Activated T-cell treated with anti-CD3 and anti-CD28 coated beads, Interleukin-2, amount 50 U/mL, for 72 hours (primary cell): ENCODE measurements at regions not wholly inside any gene's neighbourhood (a gene's known extent, or its start where the extent isn't known, plus 50 kb on each side); places are given as distances from the start of the nearest gene placed in this dataset.

Source experiments
- ATAC-seq, 2 donors: fragments of 150-1000 bp; cut with Tn5 transposase; replicated peaks in 1 of 2; 2 replicates each; pipeline ENCODE4 v1.10.0; 2021; ENCODE audit warnings: moderate library complexity in 2 of 2, mild to moderate bottlenecking in 1 of 2
- DNase-seq, 2 donors: peaks; one replicate each; pipeline ENCODE4 v3.0.0; 2021 to 2022; ENCODE audit warnings: mixed read lengths in 1 of 2
- H3K27ac Mint-ChIP-seq: one replicate; pipeline ENCODE4 v1.8.0; 2022; ENCODE audit warnings: mild to moderate bottlenecking, moderate library complexity, mixed read lengths
- H3K27me3 Mint-ChIP-seq: one replicate; pipeline ENCODE4 v1.8.0; 2022; ENCODE audit warnings: low read depth, mixed read lengths
- H3K36me3 Mint-ChIP-seq, 2 donors: one replicate each; pipeline ENCODE4 v1.8.0; 2022; ENCODE audit warnings: mixed read lengths in 2 of 2, mild to moderate bottlenecking in 1 of 2; ENCODE audit not compliant: insufficient read depth in 2 of 2
- H3K4me1 Mint-ChIP-seq: one replicate; pipeline ENCODE4 v1.8.0; 2022; ENCODE audit warnings: low read depth, mixed read lengths
- H3K4me3 Mint-ChIP-seq, 2 donors: one replicate each; pipeline ENCODE4 v1.8.0; 2022; ENCODE audit warnings: mild to moderate bottlenecking in 2 of 2, mixed read lengths in 2 of 2, moderate library complexity in 2 of 2
- H3K9me3 Mint-ChIP-seq, 2 donors: one replicate each; pipeline ENCODE4 v1.8.0; 2022; ENCODE audit warnings: mixed read lengths in 2 of 2

DNA sequence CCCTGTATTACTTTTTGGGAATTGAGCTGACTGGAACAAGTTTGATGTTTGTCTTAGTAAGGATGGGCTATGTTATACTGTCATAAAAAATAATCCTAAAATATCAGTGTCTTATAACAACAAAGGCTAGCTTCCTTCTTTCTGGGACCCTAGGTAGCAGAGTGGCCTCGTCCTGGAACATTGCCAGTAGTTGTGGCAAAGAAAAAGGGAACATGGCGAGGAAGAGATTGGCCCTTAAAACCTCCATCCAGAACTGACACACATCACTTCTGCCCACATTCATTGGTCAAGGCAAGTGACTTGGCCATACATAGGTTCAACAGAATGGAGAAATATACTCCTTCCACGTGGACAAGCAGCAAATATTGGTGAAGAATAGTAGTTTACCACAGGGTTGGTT, 287.9 kb downstream of the PPP1R2C start:
- no peak for ATAC-seq
- DNase-seq = no peak
- Mint-ChIP-seq H3K9me3 (no peaks in the 10 kb centered on the region), H3K27ac (no peak overlapping the region), H3K36me3 (no peaks in the 10 kb centered on the region), H3K27me3 (no peaks in the 10 kb centered on the region), H3K4me1 (no peaks in the 10 kb centered on the region), H3K4me3 (no peak overlapping the region)

DNA sequence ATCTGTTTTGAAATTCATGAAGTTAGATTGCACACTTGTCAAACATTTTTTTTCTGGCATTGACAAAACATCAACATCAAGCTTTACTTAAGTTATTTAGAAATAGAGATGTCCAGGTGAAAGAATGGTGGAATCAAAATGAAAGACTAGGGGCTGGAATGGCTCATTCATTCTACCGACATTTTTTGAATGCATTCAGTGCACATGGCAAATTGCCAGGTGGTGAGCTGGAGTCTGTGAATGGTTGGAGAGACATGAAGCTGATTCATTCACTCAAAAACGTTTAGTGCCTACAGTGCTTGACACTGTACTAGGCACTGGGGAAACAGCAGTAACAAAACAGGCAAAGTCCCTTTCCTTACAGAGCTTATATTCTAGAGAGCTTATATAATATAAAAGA, 292.4 kb downstream of the PPP1R2C start:
- Mint-ChIP-seq H3K4me1 (no peaks in the 10 kb centered on the region), H3K9me3 (peaks cover 0 to 3% of the 10 kb centered on the region in 2 donors), H3K27me3 (peaks cover 7% of the 10 kb centered on the region), H3K36me3 (no peaks in the 10 kb centered on the region), H3K4me3 (no peak overlapping the region), H3K27ac (no peak overlapping the region)
- ATAC-seq (no peak), DNase-seq (no peak)

DNA sequence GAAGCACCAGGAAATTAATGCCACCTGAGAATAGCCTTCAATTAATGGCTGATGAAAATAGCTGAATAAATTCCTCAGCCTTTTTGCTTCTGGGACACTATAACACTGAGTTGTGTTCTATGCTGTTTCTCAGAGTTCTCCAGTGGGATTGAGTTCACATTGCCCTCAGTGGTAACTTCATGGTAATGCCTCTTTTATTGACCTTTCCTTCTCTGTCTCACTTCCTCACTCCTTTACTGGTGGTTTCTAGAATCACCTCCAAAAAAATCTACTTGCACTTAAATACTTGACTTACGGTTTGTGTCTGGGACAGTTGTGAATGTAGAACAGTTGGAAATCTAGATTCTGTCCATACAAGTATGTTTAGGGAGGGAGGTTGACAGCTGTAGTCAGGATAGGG, 293.7 kb downstream of the PPP1R2C start:
- no peak for DNase-seq
- Mint-ChIP-seq H3K9me3 (peaks cover 0 to 3% of the 10 kb centered on the region in 2 donors), H3K36me3 (no peaks in the 10 kb centered on the region), H3K4me1 (no peaks in the 10 kb centered on the region), H3K27ac (no peak overlapping the region), H3K4me3 (no peak overlapping the region), H3K27me3 (peaks cover 9% of the 10 kb centered on the region)
- ATAC-seq = no peak

DNA sequence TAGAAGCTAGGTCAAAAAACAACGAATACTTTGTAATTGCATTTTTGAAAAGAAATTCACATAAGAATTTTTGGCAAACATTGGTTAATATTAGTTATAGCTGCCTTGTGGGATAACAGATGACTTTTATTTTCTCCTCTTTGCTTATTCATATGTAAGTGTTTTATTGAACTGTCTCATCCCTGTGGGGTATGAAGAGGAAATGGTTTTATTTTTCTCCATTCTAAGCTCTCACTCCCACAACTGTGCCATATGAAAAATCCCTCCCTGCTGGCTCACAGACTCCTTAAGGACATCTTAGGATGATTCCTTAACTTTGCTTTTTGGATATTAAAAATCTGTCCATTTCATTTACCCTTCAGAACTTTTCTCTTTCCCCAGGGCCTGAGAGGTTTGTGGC, 300.6 kb downstream of the PPP1R2C start:
- Mint-ChIP-seq H3K36me3 (peaks cover 0 to 2% of the 10 kb centered on the region in 2 donors), H3K4me3 (no peak overlapping the region), H3K27ac (no peak overlapping the region), H3K4me1 (no peaks in the 10 kb centered on the region), H3K27me3 (peaks cover 7% of the 10 kb centered on the region), H3K9me3 (peaks cover 0 to 3% of the 10 kb centered on the region in 2 donors)
- DNase-seq = no peak
- no peak for ATAC-seq

DNA sequence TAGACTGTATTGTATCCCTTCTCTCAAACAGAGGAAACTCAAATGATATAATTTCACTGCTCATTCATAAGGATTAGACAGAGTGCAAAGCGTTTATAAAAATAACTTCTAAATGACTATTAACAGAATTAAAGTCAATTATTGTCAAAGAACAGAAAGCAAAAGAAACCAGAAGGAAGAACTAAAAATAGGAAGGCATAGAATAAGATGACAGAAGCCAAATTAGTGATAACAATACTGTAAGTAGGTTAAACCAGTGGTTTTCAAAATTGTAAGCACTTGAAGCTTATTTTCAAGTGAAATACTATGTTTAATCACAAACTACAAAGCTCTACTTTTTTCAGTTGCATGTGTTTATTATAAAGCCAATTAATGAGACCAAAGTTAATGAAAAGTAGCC, 305.2 kb downstream of the PPP1R2C start:
- peaks cover 0 to 2% of the 10 kb centered on the region in 2 donors for H3K36me3 Mint-ChIP-seq
- no peaks in the 10 kb centered on the region for H3K4me1 Mint-ChIP-seq
- DNase-seq (no peak), ATAC-seq (no peak)
- peaks cover 2% of the 10 kb centered on the region for H3K27me3 Mint-ChIP-seq
- no peak overlapping the region for H3K4me3 Mint-ChIP-seq
- H3K9me3 Mint-ChIP-seq = no peaks in the 10 kb centered on the region
- H3K27ac Mint-ChIP-seq = no peak overlapping the region

DNA sequence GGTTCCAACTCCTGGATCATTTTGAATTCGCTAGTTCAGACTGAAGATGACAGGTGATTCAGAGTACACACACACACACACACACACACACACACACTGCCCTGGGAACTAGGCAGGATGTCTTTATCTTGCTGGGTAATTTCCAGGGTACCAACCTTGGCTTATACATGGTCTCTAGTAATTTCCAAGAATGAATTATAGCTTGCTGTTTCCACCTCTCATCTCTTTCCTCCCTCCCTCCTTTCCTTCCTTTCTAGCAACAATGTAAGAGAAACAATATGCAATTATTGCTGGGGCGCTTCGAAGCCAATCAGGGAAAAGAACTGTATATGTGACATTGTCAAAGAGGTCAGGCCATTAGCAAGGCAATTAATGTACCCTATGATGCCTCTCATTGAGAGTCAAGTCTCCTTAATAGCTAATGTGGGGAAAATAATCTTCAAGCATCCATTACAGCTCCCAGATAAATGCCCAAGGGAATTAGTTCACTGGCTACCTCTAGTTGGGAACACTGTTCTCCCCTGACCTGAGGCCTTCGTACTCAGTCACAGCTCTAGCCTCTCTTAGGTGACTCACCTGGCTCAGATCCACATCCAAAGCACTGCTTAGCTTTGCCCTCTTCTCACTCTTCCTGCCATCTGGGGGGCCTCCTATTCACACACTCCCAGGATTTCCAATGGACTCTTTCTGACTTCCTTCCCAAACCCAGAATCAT, 311.5 kb downstream of the PPP1R2C start:
- H3K36me3 Mint-ChIP-seq = no peaks in the 10 kb centered on the region
- peaks cover 7% of the 10 kb centered on the region for H3K27me3 Mint-ChIP-seq
- H3K4me3 Mint-ChIP-seq = no peak overlapping the region
- H3K4me1 Mint-ChIP-seq = no peaks in the 10 kb centered on the region
- DNase-seq (no peak), ATAC-seq (no peak)
- H3K9me3 Mint-ChIP-seq = peaks cover 0 to 2% of the 10 kb centered on the region in 2 donors
- no peak overlapping the region for H3K27ac Mint-ChIP-seq

DNA sequence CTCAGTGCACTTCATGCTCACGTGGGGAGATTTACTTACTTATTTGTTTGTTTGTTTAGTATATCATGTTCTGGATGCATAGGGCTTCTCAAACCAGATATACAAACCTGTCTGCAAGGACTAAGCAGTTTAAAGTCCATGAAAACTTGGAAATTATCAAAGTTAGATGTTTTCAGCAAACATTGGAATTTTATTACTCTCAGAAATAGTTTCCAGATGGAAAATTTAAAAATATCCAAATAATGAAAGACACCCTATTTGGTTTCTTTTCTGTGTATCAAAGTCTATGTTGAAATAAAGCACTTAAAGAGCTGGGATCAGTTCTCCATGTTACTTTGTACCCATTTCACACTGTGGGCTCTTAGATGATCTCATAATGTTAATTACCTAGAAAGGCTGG, 312.1 kb downstream of the PPP1R2C start:
- no peak overlapping the region for H3K4me3 Mint-ChIP-seq
- no peak overlapping the region for H3K27ac Mint-ChIP-seq
- no peaks in the 10 kb centered on the region for H3K4me1 Mint-ChIP-seq
- H3K9me3 Mint-ChIP-seq = peaks cover 0 to 2% of the 10 kb centered on the region in 2 donors
- no peak for DNase-seq
- H3K36me3 Mint-ChIP-seq = no peaks in the 10 kb centered on the region
- H3K27me3 Mint-ChIP-seq = peaks cover 7% of the 10 kb centered on the region
- no peak for ATAC-seq

DNA sequence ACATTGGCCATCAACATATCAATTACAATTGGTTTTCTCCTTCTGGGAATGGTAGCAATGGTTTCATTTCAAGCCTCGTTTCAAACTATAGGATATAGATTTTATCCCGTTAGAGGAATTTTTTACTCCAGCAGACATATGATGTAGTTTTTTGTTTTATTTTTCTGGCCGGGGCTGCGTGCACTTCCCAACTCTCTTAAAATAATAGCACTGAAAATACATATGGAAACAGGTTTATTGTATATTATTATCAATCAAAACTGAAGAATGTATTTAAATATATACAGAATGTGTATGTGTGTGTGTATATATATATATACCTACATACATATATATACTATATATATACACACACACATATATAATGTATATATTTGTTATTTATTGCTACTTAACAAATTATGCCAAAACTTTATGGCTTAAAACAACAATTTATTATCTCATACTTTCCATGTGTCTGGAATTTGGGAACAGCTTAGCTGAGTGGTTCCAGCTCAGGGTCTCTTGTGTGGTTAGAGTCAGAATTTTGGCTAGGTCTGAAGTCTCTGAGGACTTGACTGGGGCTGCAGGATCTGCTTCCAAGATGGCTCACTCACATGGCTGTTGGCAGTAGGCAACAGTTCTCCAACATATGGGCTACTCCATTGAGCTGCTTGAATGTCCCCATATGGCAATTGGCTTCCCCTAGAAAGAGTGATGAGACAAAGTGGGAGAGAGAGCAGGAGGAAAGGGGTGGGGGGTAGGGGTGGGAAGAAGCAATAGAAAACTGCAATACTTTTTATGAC, 314.1 kb downstream of the PPP1R2C start:
- Mint-ChIP-seq H3K9me3 (peaks cover 0 to 2% of the 10 kb centered on the region in 2 donors), H3K4me3 (no peak overlapping the region), H3K27ac (no peak overlapping the region), H3K36me3 (no peaks in the 10 kb centered on the region), H3K27me3 (peaks cover 7% of the 10 kb centered on the region), H3K4me1 (no peaks in the 10 kb centered on the region)
- DNase-seq (no peak), ATAC-seq (no peak)

DNA sequence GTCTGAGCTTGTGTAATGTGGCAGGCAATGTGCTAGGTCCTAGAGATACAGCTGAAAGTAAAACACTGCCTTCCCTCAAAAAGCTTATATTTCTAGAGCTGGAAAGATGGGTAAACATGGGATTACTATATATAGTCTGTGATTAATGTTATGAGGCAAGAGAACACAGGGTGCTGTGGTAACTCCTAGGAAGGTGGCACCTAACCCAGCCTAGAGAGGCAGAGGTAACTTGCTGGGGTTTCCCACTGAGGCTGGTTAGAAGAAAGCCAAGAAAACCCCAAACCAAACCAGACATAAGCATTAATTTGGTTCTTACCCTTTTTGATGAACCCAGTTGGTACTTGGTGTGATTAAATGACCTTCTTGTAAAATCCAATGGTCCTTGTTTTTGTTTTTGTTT, 315.0 kb downstream of the PPP1R2C start:
- Mint-ChIP-seq H3K4me3 (no peak overlapping the region), H3K27me3 (peaks cover 7% of the 10 kb centered on the region), H3K36me3 (no peaks in the 10 kb centered on the region), H3K27ac (no peak overlapping the region), H3K4me1 (no peaks in the 10 kb centered on the region), H3K9me3 (peaks cover 0 to 2% of the 10 kb centered on the region in 2 donors)
- DNase-seq (no peak), ATAC-seq (no peak)

DNA sequence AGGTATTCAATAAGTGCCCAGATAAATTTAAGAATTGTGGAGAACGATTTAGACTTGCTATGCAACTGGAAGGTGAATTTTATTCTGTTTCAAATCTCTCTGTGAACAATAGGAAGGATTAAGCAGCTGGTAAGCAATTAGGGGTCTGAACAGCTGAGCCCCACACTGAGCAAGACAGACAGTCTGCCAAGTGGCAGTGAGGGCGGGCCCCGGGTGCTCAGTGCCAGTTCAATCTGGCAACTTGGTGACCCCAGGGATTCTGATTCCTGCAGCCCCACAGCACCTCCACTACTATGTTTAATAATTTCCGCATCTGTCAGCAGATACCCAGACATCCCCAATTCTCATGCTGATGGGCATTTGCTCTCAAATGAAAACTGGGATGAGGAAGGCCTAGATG, 317.3 kb downstream of the PPP1R2C start:
- H3K4me3 Mint-ChIP-seq = no peak overlapping the region
- ATAC-seq (no peak), DNase-seq (no peak)
- no peaks in the 10 kb centered on the region for H3K4me1 Mint-ChIP-seq
- no peak overlapping the region for H3K27ac Mint-ChIP-seq
- H3K27me3 Mint-ChIP-seq = peaks cover 1% of the 10 kb centered on the region
- peaks cover 0 to 2% of the 10 kb centered on the region in 2 donors for H3K9me3 Mint-ChIP-seq
- no peaks in the 10 kb centered on the region for H3K36me3 Mint-ChIP-seq

DNA sequence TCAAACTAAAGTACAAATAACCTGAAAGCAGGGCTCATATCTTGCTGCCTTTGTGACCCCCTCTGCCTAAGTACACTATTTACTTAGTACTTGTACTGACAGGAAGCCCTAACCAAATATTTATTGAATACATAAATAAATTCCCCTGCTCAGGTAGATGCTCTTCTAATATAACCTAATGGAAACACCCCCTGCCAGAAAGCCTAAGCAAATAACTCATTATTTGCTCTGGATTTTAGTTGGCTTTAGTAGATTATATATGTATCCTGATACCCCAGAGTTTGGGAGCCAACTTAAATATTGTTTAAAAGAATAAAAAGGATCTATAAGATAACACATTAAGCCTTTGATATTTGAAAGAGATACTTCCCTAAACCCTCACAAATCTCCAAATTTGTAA, 318.2 kb downstream of the PPP1R2C start:
- Mint-ChIP-seq H3K27me3 (peaks cover 6% of the 10 kb centered on the region), H3K36me3 (no peaks in the 10 kb centered on the region), H3K4me3 (no peak overlapping the region), H3K27ac (no peak overlapping the region), H3K4me1 (no peaks in the 10 kb centered on the region), H3K9me3 (peaks cover 0 to 2% of the 10 kb centered on the region in 2 donors)
- DNase-seq (no peak), ATAC-seq (no peak)

DNA sequence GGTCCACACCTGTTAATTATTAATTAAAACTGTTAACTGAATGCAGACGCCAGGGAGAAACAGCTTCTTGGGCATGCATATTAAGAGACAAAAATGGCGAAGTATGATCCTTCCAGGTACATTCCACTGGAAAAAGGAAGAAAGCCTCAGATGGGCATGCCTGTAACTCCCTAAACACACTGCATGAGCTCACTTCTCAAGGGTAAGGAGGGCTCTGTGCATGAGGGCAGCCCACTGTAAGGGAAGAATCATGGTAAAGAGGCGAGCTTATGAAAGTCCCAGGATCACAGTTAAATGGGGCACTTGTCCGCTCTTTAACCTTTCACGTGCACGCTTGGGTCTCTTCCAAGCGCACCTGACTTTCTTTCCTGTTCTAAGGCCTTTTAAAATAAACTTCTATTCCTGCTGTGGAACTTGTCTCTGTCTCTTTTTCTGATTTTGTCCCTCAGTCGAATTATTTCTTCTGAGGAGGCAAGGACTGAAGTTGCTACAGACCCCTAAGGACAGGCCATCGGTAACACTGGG, 321.7 kb downstream of the PPP1R2C start:
- no peak for DNase-seq
- no peaks in the 10 kb centered on the region for H3K36me3 Mint-ChIP-seq
- ATAC-seq = no peak
- peaks cover 0 to 4% of the 10 kb centered on the region in 2 donors for H3K9me3 Mint-ChIP-seq
- H3K4me3 Mint-ChIP-seq = no peak overlapping the region
- peaks cover 6% of the 10 kb centered on the region for H3K27me3 Mint-ChIP-seq
- no peaks in the 10 kb centered on the region for H3K4me1 Mint-ChIP-seq
- H3K27ac Mint-ChIP-seq = no peak overlapping the region

DNA sequence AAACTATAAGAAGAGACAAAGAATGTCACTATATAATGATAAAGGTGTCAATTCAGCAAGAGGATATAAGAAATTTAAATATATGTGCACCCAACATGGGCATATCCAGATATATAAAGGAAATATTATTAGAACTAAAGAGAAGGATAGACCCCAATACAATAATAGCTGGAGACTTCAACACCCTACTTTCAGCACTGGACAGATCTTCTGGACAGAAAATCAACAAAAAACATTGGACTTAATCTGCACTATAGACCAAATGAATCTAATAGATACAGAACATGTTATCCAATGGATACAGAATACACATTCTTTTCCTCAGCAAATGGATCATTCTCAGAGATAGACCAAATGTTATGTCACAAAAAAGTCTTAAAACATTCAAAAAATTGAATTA, 327.7 kb downstream of the PPP1R2C start:
- no peak for ATAC-seq
- Mint-ChIP-seq H3K36me3 (no peaks in the 10 kb centered on the region), H3K4me1 (no peaks in the 10 kb centered on the region), H3K4me3 (no peak overlapping the region), H3K27ac (no peak overlapping the region), H3K9me3 (peaks cover under 1 to 8% of the 10 kb centered on the region in 2 donors), H3K27me3 (peaks cover under 1% of the 10 kb centered on the region)
- no peak for DNase-seq
